Mesothelial cell of epicardium (in vitro differentiated cells): ENCODE measurements at regions not wholly inside any gene's neighbourhood (a gene's known extent, or its start where the extent isn't known, plus 50 kb on each side); places are given as distances from the start of the nearest gene placed in this dataset.

Experiments
- DNase-seq, 2 experiments: peaks; one replicate each; pipeline ENCODE4 v3.0.0; 2021; ENCODE audit warnings: low spot score in 2 of 2; ENCODE audit not compliant: unreplicated experiment in 2 of 2
- H3K27ac Mint-ChIP-seq: 2 replicates; pipeline ENCODE4 v1.8.0; 2021; ENCODE audit warnings: mixed read lengths
- H3K27me3 Mint-ChIP-seq: 2 replicates; pipeline ENCODE4 v1.8.0; 2021; ENCODE audit warnings: low read depth, mixed read lengths
- H3K36me3 Mint-ChIP-seq: 2 replicates; pipeline ENCODE4 v1.8.0; 2021; ENCODE audit warnings: mixed read lengths
- H3K4me1 Mint-ChIP-seq: 2 replicates; pipeline ENCODE4 v1.8.0; 2021; ENCODE audit warnings: mixed read lengths
- H3K4me3 Mint-ChIP-seq: 2 replicates; pipeline ENCODE4 v1.8.0; 2021; ENCODE audit warnings: mild to moderate bottlenecking, moderate library complexity, mixed read lengths
- H3K9me3 Mint-ChIP-seq: 2 replicates; pipeline ENCODE4 v1.8.0; 2021; ENCODE audit warnings: mixed read lengths
- TF ChIP-seq, protein P1 (sequence below): fragments of 200-600 bp; sonication (generic); IDR thresholded peaks from one replicate; pipeline ENCODE4 v1.5.0; 2021; ENCODE audit warnings: antibody characterized with exemption; ENCODE audit not compliant: unreplicated experiment

DNA sequence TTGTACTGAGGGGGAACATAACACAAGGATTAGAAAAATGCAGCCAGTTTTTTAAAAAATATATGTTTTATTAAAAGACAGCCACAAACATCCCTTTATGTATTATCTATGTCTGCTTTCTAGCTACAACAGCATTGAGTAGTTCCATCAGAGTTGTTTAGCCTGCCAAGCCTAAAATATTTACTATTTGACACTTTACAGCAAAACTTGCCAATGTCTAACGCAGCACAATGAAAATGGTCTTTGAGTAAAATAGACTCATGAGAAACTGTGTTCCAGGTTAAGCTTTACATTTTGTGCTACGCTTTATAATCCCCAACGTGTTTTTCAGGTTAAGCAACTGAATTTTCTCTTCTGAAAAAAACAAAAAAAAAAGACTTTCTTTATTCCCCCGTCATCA, 2211.5 kb upstream of the RAG2 start:
- H3K27ac Mint-ChIP-seq: no peak overlapping the region
- peaks cover 7% of the 10 kb centered on the region for H3K36me3 Mint-ChIP-seq
- no peak overlapping the region for H3K4me3 Mint-ChIP-seq
- no peak for DNase-seq
- no peaks in the 10 kb centered on the region for H3K27me3 Mint-ChIP-seq
- H3K4me1 Mint-ChIP-seq: peaks cover 2% of the 10 kb centered on the region
- TF ChIP-seq, protein P1, sequence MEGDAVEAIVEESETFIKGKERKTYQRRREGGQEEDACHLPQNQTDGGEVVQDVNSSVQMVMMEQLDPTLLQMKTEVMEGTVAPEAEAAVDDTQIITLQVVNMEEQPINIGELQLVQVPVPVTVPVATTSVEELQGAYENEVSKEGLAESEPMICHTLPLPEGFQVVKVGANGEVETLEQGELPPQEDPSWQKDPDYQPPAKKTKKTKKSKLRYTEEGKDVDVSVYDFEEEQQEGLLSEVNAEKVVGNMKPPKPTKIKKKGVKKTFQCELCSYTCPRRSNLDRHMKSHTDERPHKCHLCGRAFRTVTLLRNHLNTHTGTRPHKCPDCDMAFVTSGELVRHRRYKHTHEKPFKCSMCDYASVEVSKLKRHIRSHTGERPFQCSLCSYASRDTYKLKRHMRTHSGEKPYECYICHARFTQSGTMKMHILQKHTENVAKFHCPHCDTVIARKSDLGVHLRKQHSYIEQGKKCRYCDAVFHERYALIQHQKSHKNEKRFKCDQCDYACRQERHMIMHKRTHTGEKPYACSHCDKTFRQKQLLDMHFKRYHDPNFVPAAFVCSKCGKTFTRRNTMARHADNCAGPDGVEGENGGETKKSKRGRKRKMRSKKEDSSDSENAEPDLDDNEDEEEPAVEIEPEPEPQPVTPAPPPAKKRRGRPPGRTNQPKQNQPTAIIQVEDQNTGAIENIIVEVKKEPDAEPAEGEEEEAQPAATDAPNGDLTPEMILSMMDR: no peak
- peaks cover 15% of the 10 kb centered on the region for H3K9me3 Mint-ChIP-seq

DNA sequence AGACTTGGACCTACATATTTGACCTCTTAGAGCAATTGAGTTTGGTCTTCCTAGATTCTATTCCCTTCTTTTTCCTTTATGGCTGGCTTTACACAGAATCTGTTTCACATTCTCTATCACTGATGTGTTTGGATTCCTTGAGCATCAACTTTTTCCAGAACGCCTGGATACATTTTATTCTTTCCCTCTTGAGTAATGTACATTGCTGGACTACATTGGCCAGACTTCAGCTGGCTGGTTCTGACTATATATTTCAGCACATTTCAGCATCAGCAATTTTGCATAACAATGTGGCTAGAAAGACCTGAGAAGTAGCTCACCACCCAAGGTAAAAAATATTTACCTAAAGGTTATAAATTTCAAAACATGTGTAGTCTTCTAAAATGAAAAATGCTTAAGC, 2198.2 kb upstream of the RAG2 start:
- DNase-seq: no peak
- peaks cover 3% of the 10 kb centered on the region for H3K36me3 Mint-ChIP-seq
- peaks cover 6% of the 10 kb centered on the region for H3K9me3 Mint-ChIP-seq
- no peaks in the 10 kb centered on the region for H3K27me3 Mint-ChIP-seq
- TF ChIP-seq, protein P1: no peak
- H3K27ac Mint-ChIP-seq: no peak overlapping the region
- H3K4me3 Mint-ChIP-seq: no peak overlapping the region
- no peaks in the 10 kb centered on the region for H3K4me1 Mint-ChIP-seq

DNA sequence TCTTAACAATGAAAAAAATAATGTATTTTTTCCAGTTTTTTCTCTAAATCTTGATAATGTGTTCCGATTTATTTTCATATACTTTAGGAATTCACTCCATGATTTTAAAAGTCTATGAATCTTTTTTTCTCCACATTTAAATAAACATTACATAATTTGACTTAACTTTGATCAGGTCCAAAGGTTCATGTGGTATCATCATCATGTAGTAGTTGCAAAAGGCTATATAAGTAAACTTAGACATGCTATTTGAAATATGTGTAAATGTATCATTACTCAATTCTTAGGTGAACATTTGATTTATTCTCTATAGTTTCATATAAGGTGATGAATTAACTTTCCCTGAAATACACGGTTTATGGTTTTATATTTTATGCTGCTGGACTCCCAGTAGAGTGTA, 2197.0 kb upstream of the RAG2 start:
- H3K27ac Mint-ChIP-seq: no peak overlapping the region
- peaks cover 6% of the 10 kb centered on the region for H3K9me3 Mint-ChIP-seq
- TF ChIP-seq, protein P1: no peak
- peaks cover 3% of the 10 kb centered on the region for H3K36me3 Mint-ChIP-seq
- H3K4me3 Mint-ChIP-seq: no peak overlapping the region
- no peak for DNase-seq
- no peaks in the 10 kb centered on the region for H3K4me1 Mint-ChIP-seq
- H3K27me3 Mint-ChIP-seq: no peaks in the 10 kb centered on the region

DNA sequence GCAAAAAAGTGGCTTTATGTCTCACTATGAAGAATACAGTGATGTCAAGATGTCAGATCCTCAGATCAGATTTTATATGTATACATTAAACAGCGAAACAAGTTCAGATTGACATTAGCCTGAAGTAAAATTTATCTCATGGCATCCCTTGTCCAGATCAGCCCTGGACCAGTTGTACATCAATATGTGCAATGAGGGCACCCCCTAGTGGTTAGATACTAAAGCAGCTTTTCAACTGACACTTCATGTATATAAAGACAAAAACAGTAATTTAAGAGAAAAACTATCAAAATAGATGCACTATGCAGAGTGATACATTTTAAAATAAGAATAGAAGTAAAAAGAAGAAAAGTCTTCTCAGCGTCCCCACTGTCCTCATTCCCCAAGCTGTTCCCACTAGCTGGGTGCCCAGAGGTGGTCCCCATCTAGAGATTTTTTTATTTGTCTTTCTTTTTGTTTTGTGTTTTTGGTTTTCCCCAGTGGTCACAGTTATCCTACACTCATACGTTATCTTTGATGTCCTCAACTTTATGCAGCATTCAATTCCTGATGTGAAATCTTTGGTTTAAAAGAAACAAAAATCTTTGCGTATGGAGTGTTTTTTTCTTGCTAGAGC, 2193.4 kb upstream of the RAG2 start:
- Mint-ChIP-seq H3K4me1 (peaks cover 7% of the 10 kb centered on the region), H3K9me3 (peaks cover 1% of the 10 kb centered on the region), H3K36me3 (no peaks in the 10 kb centered on the region), H3K27ac (no peak overlapping the region), H3K27me3 (no peaks in the 10 kb centered on the region), H3K4me3 (no peak overlapping the region)
- DNase-seq: no peak
- TF ChIP-seq, protein P1: peak; percentile 84

DNA sequence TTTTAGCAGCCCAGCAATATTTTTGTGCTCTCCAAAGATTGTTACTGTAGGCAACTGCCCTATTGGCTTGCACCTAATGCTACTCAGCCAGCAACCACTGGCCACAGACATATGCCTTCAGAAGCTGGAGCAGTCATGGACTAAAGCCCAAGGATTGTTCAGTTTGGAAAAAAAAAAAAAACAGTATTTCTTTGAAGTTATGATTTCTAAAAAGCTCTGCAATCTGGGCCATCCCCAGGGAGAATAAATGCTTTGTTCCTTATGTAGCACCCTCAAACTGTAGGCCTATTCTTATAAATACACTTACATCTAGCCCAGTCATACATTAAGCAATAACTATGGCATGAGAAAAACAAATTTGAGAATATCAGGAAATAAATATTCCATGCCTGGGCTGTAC, 2190.5 kb upstream of the RAG2 start:
- DNase-seq: no peak
- H3K4me1 Mint-ChIP-seq: peaks cover 7% of the 10 kb centered on the region
- peaks cover 23% of the 10 kb centered on the region for H3K9me3 Mint-ChIP-seq
- H3K27ac Mint-ChIP-seq: peak overlapping the region; percentile 30
- no peak overlapping the region for H3K4me3 Mint-ChIP-seq
- no peaks in the 10 kb centered on the region for H3K27me3 Mint-ChIP-seq
- H3K36me3 Mint-ChIP-seq: peaks cover 10% of the 10 kb centered on the region
- TF ChIP-seq, protein P1: no peak

DNA sequence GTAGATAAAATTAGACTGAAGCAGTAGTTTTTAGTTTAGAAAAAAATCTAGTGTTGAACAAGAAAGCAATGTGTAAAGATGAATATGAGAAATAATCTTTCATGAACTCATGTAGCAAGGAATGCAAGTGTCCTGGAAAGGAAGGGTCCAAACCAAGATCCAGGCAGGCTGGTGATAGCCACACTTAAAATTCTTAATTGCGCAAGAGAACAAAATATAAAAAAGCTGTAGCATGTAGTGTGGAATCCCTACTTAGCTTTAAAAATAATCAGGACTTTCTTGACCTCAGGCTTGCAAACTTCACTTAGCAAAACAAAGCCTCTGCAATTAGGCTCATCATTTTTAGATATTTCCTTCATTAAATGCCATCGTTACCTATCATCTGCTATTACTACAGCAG, 2186.1 kb upstream of the RAG2 start:
- H3K4me3 Mint-ChIP-seq: no peak overlapping the region
- H3K4me1 Mint-ChIP-seq: peaks cover 7% of the 10 kb centered on the region
- H3K27ac Mint-ChIP-seq: no peak overlapping the region
- DNase-seq: no peak
- TF ChIP-seq, protein P1: no peak
- no peaks in the 10 kb centered on the region for H3K27me3 Mint-ChIP-seq
- peaks cover 11% of the 10 kb centered on the region for H3K36me3 Mint-ChIP-seq
- peaks cover 38% of the 10 kb centered on the region for H3K9me3 Mint-ChIP-seq
